ENCODE measurements at regions not wholly inside any gene's neighbourhood (a gene's known extent, or its start where the extent isn't known, plus 50 kb on each side); places are given as distances from the start of the nearest gene placed in this dataset.

GRCh38 chr2:14051401-14051800 lies 581.1 kb upstream of the LRATD1 start:
- TF ChIP-seq CTCF (IDR thresholded peaks at IDR 0.05) (no peak), POLR2A (IDR thresholded peaks at IDR 0.05; ENCODE audit: low read depth) (no peak), POLR2AphosphoS5 (IDR thresholded peaks at IDR 0.05) (no peak)
